GM19395 (cell line): ENCODE measurements at regions not wholly inside any gene's neighbourhood (a gene's known extent, or its start where the extent isn't known, plus 50 kb on each side); places are given as distances from the start of the nearest gene placed in this dataset.

Source experiments
- ATAC-seq: cut with Tn5 transposase; IDR thresholded peaks from one replicate; pipeline ENCODE4 v1.9.1; 2021; ENCODE audit warnings: mild to moderate bottlenecking, moderate library complexity; ENCODE audit not compliant: unreplicated experiment

DNA sequence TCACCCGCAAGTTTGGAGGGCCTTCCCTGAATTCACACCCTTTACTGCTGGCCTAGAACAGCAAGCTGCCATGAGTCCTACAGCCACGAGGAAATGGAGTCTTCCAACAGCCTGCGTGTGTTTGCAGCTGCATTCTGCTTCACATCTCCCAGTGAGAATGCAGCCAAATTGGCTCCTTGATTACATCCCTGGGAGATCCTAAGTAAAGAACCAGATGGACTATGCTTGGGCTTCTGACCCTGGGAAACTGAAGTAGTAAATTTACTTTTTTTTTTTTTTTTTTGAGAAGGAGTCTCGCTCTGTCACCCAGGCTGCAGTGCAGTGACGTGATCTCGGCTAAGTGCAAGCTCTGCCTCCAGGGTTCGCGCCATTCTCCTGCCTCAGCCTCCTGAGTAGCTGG lies 617.0 kb upstream of the CDH18 start:
- no peak for ATAC-seq

DNA sequence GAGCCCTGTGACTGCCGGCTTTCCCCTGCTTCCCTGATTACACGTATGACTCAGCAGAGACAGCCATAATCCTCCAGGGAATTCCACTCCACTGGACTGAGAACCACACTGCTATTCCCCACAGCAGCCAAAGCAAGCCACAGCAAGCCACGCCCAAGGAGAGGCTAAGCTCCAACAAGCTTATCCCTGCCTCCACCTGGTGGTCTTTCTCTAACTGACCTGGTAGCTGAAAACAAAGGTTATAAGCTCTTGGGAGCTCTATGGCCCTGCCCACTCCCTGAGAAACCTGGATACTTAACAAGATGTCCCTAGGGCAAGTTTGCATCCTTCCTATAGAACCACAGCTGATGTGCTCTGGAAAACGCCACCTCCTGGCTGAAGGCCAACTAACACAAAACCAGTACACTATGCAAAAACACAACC lies 613.7 kb upstream of the CDH18 start:
- no peak for ATAC-seq

DNA sequence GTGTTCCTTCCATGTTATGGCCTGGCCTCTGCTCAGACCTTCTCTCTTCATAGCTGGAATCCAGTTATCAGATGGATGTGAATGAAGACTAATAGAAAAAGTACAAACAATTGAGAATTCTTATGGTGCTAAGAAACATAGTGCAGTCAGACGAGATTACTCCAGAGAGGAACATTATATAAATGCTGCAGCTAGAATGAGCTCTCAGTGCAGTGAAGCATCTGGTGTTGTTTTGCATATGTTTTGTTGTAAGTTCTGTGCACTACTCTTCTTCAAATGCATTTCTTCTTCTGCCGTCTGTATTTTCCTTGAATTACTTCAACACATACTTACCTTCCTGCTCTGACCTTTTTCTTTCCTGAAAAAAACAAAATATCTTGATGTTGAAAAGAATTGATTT lies 602.4 kb upstream of the CDH18 start:
- ATAC-seq, result no peak

DNA sequence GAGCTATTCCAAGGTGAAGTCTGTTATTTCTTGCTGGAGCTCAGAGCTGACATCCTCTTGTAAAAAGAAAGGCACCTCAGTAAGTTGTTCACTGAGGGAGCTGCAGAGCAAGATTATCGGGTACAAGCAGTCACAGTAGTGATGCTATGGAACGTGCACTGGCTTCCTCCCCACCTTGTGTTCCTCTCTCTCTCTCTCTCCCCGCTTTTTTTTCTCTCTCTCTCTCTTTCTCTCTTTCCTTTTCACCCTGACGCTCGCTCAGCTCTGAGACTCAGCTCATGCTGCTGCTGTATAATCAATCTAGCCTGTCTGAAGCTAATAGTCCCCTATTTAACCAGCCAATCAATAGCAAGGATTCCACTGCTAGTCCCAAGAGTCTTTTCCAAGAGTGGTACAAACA lies 587.6 kb upstream of the CDH18 start:
- no peak for ATAC-seq

DNA sequence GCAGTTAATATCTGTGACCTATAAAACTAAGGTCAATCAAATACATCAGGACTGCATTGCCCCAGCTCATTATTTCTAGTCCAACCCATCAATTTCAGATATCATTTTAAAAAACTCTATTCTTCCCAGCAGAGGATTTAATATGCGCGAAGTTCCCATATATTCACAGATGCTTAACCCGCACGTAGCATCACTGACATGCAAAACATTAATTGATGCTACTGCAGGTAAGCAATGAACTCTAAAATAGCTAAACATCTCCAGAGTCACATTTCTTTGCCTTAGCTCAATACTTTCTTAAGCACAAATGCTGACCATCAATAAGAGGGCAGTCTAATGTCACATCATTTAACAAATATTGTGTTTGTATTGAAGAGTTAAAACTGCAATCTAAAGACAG lies 586.6 kb upstream of the CDH18 start:
- ATAC-seq, result no peak

DNA sequence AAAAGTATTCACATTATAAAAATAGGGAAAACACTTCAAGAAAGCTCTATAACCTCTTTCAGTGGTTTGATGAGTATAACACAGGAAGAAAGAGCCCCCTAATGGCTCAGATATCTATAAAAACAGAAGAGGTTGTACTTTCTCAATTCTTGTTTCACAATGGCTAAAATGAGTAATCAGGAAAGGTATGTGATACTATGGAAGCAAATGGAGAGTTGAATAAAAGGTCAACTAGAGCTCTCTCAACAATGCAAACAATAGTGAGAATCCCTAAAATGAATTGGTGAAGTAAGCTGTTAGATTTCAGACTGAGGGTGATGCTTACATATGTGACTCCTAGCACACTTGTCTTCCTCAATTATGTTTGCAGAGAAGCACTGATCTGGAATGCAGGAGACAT lies 584.6 kb upstream of the CDH18 start:
- no peak for ATAC-seq

DNA sequence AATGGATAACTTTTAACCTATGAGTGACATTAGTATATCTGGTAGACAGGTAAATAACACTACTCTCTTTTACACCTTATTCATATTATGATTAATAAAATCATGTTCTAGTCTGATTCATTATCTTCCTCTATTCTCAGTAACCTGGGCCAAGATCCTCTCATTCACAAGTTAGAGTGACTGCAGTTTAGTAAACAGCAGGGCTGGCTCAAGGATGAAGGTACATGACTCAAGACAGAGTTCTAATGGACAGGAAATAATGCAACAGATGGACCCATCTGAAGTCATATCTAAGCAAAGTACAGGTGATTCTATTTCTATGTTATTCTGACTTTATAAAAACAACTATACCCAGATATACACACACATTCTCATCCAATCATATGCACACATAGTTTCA lies 582.5 kb upstream of the CDH18 start:
- ATAC-seq, result no peak

DNA sequence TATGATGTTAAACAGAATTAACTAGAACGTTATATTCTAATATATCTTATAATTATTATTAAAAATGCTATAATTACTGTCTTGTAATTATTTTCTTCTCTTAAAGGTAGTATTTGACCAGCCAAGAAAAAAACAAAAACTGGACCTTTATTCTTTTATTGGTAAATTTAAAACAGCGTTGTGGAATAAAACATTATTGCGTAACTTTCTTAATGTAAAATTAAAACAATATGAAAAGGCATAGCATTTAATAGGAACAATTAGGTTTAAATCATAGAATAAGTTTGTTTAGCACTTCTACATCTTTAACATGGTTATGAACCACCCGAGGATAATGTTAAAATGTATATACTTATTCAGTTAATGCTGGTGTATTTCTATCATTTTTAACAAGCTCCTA lies 574.5 kb upstream of the CDH18 start:
- ATAC-seq, result no peak

DNA sequence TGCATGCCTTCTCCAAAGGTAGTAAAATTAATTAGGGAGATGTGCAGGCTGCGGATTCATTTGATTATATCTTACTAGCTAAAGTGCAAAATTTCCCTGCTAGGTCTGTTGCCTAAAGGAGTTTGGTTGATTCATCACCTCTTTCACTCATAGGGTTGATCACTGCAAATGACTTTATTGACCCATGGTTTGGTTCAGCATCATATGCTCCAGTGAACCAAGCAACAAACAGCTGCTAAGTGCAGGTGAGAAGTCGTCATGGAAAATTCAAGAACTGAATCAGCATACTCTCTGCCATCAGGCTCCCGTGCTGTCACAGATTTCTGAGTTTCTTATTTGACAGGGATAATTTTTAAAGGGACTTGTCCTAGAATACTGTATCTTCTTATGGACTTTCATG lies 571.8 kb upstream of the CDH18 start:
- ATAC-seq, result no peak

DNA sequence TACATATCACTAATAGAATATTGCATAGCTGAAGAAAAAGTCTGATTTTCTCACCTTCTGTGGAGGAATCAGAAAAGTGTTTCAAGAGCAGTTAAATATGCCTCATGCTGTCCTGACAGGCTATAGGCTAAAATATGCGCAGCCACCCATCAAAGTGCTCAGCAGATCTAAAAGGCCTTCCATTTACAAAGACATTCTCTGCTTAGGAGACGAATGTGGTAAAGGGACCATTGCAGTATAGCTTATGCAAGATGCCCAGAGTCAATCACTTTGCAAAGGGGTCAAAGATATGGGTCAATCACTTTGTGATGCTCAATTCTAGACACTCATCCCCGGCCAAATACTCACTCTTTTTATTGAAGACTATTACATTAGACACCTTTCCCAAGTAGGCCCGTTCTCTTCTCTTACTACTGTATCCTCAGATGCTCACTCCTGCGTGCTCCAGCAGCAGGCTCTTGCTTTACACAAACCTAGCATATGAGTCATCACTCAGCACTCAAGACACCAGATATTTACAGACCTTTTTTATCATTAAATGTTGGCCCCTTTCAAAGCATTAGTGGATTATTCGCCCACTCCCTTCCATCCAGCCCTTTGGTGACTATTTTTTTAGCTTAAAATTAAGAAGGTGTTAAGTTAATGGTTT lies 568.2 kb upstream of the CDH18 start:
- ATAC-seq, result no peak

DNA sequence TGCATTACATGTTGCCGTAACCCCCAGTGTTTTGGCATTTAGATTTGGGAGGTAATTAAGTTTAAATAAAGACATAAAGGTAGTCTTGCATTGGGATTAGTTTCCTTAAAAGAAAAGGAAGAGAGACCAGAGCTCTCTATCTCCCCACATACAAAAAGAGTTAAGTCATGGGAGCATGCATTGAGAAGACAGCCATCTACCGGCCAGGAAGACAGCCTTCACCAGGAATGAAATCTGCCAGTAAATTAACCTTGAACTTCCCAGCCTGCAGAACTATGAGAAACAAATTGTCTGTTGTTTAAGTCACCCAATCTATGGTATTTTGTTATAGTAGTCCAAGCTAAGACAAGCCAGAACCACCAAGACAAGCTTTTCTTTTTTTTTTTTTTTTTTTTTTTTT lies 567.0 kb upstream of the CDH18 start:
- ATAC-seq, result no peak

DNA sequence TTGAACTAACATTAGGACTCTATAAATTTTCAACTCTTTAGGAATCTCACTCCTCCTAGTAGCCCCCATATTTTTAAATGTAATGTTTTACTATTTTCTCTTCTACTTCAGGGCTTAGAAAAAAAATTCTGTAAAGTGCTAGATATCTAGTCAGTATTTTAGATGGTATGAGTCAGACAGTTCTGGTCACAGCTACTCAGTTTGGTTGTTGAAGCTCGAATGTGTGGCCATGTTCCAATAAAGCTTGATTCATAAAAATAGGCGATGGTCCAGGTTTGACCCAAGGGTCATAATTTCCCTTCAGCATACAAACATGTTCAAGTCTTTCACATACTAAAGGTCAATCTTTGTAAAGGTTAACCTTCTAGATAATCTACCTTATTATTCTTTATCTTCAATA lies 566.0 kb upstream of the CDH18 start:
- no peak for ATAC-seq

DNA sequence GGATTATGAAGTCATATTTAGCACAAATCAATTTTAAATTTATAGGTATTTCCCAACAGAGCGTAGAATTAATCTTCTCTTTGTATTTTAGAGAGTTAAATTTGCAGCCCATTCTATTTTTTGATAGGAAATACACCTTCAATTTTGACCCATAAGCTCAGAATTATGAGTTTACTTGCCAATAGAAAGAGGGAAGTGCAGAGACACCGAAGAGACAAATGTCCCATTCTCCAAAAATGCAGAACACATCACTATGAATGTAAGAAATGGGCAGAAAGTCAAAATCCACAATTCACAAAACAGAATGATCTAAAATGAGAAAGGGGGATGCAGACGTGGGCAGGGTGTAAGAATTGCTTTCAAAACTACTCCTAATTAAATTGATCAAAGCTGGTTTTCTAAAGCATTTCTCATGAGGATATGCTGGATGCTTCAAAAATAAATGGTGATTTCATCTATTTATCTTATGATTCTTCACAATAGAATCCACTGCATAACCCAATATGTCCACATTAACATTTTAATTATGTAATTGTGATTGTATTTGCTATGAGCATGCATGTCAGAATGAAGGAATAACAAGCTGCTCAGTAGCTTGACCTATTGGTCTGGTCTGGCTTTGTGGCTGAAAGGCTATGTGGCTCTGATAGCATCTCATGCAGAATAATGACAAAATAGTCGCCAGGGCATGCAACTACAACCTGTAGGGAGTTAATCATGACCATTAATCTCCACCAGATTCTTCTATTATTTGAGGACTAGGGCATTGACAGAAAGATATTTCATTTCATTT lies 550.1 kb upstream of the CDH18 start:
- no peak for ATAC-seq

DNA sequence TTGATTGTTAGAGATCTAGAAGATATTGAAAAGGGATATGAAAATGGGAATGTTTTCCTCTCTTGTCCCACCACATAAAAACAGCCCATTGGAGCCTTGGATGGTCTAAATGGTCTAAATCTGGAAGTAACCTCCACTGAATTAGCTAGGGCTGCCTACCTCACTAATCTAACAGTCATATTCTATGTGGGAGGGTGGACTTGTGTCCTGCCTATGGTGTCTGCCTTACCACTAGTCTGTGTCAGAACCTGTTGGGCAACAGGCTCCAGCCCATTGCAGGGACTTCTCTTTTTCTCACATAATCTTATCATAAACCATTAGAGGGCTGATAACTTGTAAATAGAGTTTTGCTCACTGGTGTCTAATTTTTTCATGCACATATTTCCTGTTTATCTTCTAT lies 548.8 kb upstream of the CDH18 start:
- no peak for ATAC-seq

DNA sequence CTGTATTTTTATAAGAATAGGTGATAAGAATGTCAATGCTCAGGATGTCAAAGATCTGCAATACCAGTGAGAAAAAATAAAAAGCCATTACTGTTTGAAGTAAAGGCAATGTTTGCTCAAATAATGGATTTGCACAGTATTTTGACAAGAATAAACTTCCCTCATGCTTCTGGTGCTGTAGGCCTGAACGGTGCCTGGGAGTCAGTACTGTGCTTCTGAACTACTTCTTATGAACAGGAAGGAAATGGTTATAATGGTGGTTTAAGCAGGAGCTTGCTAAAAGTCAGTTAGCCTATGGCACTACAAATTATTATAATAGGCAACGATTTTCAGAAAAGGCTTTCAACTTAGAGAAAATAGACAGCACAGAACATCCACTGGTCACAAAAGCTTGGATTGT lies 548.3 kb upstream of the CDH18 start:
- no peak for ATAC-seq

DNA sequence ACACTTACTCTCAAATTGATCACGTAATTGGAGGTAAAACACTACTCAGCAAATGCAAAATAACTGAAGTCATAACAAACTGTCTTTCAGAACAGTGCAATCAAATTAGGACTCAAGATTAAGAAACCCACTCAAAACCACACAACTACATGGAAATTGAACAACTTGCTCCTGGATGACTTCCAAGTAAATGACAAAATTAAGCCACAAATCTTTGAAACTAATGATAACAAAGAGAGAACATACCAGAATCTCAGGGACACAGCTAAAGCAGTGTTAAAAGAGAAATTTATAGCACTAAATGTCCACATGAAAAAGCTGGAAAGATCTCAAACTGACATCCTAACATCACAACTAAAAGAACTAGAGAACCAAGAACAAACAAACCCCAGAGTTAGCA lies 540.5 kb upstream of the CDH18 start:
- no peak for ATAC-seq

DNA sequence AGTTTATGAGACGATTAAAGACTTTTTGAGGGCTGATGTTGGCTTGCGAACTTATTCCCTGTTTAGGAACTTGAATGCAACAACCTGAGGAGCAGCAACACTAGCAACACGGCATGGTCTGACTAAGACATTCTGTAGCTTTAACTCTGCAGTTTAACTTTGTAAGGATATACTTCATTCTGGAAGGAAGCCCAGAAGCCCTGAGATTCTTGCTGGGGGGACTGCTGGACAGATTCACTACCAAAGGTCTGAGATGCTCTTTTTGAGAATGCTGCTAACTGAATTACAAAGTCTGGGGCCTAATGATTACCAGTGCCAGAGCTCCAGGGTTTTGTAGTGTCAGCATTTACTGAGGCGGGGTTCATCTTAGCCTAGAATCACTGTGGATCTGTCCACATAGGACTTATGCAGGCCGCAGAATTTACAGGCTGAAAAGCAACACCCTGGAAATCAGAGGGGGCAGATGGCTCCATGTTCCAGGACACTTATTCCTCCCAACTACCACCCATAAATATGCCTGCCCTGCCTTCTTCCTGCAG lies 537.1 kb upstream of the CDH18 start:
- ATAC-seq, result no peak

DNA sequence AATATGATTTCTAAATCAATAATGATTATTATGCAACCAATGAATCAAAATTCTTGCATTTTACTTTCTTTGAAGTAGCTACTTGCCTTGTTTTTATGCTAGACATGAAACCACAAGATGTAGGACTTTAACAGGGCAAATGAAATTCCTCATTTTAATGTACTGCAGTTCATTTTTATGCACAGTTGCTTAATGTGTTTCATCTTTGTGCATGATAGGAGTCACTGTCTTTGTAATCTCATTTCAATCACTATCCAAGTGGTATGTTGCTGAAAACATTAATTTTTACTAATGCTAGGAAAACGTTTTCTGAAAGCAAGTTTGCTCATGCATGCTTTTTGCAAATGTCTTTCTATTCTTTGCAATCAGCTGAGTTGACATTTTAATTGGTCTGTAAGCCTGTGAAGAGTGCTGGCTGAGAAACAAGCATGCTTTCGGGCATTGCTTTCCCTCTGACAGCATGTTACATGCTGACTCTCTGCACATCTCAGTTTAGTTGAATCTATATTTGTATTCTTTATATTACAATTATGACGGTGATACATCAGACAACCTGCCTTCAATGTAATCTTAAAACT lies 535.0 kb upstream of the CDH18 start:
- no peak for ATAC-seq

DNA sequence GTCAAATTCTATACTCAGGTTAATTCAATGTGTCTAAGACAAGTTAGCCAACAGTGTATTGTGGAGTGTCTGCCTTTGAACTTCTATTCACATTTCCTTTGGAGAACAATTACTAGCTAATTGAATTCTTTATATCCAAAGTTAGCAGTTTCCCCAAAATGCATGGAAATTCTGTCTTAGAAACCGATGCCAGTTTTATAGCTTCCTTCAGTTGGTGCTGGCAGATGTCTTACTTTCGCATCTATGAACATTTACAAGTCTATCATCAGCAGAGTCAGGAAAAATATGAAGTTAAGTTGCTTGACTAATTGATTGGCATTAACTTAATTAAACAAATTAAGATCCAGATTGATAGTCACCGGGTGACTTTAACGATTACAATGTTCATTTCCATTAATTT lies 527.6 kb upstream of the CDH18 start:
- no peak for ATAC-seq

DNA sequence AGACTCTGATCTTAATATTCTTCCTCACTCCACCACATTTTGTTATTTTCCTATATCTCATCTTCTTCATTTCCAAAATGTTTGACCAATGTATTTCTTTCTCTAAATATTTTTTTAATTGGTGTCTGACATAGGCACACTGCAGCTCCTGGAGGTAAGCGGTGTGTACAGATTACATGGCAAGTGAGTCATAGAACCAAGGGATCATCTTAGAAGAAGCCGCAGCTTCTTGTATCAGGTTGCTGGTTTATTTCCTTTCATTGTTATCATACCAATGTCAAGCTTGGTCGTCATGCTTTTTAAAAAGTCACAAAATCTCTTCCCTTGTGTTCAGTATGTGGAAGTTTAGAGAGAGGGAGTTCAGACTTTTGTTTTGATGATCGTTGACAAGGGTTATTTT lies 526.1 kb upstream of the CDH18 start:
- ATAC-seq, result no peak

DNA sequence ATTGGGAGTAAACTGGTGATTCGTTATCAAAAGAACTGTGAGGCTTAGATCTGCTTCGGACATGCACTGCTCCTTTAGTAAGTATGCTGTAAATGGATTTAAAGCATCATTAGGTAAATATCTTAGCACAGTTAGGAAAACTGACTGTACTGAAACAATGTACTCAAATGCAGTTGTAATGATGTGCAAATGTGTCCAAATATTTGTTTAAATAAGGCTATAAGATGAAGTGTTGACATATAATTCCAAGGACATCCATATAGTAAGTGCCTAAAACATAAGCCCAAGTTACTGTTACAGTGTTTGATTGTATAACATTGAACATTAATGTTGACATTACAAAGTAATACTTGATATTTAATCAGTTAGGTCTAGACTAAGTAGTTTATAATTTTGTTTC lies 512.5 kb upstream of the CDH18 start:
- ATAC-seq, result no peak

DNA sequence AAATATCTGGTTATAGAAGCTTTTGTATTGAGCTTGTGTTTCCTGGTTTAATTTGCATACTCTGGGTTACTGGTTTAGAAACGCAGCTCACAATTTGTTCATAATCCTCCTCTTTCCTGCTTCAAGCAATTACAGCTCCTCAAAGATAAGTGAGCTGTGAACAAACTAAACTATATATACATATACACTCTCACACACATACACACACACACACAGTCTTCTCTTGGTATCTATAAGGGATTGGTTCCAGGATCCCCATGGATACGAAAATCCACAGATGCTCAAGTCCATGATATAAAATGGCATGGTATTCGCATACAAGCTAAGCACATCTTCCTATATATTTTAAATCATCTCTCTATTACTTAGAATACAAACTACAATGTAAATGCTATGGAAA lies 510.9 kb upstream of the CDH18 start:
- ATAC-seq, result no peak
